Activated CD8-positive, alpha-beta memory T cell treated with anti-CD3 and anti-CD28 coated beads, Interleukin-2, amount 50 U/mL, for 48 hours (primary cell): ENCODE measurements at regions not wholly inside any gene's neighbourhood (a gene's known extent, or its start where the extent isn't known, plus 50 kb on each side); places are given as distances from the start of the nearest gene placed in this dataset.

ENCODE experiments used
- DNase-seq: peaks from one replicate; pipeline ENCODE4 v3.0.0-alpha.2; 2020

DNA sequence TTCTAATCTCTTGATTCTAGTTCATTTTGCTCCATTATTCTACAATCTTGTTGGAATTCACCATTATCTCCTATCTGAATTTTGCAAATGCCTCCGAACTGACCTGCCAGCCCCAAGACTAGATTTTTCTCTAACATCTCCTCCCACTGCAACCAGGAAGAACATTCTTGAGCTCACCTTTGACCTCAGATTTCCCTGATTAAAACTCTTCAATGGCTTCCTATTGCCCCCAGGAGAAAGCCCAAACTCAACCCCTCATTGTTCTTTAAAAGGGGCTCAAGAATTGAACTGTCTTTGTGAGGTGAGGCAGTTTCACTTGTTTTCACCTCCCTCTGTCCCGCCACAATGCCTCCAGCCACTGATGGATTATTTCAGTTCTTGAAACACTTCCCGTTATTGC, 784.6 kb upstream of the ZEB2 start:
- no peak for DNase-seq

DNA sequence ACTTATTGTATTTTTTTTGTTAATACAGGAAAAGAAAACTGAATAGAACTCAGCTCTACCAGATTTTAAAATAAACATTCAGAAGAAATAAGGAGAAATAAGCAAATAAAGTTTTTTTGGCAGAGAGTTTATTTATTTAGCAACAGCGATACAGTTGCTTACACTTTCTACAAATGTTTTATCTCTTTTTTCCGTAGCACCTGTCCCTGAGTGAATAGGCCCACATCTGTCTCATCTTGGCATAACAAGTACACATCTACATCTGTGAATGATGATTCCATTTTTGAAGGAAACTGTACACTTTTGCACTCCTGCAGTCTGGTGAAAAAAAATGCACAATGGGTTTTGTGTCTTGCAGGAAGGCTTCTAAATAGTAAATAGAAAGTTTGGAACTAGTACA, 783.6 kb upstream of the ZEB2 start:
- DNase-seq, result no peak

DNA sequence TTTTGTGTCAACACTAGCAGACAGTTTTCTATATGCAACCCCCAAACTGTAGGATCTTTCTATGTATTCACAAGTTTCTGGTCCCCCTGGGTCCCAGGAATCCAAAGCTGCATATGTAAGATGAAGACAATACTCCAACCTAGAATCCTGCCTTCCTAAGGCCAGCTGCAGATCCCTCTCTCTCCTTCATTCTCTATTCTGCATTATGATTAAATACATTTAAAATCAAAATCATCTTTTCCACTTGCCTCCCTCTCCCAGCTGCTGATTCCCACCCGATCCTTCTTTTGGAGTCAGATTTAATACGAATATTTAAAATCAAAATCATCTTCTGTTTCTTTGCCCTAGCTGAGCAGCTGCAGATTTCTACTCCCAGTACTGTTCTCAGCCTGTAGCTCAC, 783.0 kb upstream of the ZEB2 start:
- no peak for DNase-seq

DNA sequence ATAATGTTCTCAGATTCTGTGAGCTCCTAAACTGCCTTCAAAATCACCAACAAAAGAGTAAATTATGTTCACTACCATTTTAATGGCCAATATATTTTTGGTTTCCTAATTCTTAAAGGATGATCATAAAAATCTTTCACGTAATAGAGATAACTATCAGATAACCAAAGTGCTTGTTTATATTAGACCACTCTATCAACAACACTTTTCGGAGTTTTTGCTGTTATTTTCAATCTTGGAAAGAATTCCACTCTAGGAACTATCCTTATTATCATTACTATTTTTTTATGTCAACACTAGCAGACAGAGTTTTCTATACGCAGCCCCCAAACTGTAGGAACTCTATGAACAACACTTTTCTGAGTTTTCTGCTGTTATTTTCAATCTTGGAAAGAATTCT, 782.5 kb upstream of the ZEB2 start:
- no peak for DNase-seq

DNA sequence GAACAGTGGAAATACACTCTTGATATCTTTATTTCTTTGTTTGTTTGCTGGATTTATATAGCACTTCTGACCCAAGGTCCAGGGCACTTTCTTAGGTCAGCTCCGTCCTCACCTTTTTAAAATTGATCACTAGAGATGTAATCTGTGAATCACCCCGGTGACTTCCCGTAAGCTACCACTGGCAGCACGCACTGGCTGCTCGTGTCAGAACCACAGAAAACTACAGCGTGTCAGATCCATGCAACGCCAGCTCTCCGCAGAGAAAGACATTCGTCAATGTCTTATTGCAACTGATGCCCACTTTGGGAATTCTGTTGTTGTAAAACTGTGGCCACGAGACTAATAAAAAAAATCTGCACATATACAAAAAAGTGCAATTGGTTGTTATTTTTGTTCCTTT, 779.4 kb upstream of the ZEB2 start:
- no peak for DNase-seq

DNA sequence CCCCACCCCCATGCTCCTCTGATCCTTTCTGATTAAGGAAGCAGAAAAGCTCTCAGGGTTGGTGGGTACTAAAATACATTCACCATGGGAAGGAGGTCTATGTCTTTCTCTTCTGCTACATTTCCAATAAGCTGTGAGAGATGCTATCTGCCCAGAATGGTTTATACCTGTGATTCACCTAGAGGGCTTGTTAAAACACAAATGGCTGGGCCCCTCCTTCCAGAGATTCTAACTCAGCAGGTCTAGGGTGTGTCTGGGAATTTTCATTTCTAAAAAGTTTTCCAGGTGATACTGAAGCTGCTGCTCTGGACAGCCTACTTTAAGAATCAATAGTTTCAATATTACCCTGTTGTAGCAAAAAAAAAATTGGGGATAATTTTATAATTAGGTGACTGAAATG, 772.2 kb upstream of the ZEB2 start:
- DNase-seq, result no peak

DNA sequence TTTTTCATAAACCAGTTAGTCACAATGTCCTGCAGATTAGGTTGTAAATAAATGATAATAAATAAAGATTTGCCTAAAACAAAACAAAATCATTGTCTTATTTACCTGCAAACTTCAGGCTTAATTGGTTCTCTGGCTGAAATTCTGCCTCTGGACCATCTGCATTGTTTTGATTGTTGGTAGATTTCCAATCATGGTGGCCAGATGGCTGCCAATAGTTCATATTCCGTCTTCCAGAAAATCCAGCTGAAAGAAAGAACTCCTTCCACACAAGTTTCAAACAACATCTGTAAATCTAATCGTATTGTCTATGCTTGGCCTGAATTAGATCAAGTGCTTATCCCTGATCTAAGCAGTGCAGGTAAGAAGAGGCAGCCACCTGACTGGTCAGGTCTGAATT, 771.1 kb upstream of the ZEB2 start:
- DNase-seq, result no peak

DNA sequence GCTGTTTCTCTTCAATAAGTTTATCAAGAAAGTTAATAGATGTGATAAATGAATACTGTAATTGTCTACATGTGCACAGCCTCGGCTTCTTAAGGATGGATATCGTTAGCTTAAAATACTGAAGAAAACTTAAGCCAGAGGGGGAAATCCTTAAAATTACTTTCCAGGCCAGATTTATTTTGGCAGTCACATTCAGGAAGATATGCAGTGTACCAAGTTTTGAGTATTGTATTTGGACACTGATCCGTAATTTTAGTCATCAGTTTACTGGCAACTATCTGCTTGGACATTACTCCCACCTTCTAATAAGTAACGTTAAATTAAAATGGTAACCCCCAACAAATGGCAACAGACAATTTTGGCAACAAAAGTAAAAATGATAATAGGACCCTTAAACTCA, 770.0 kb upstream of the ZEB2 start:
- no peak for DNase-seq

DNA sequence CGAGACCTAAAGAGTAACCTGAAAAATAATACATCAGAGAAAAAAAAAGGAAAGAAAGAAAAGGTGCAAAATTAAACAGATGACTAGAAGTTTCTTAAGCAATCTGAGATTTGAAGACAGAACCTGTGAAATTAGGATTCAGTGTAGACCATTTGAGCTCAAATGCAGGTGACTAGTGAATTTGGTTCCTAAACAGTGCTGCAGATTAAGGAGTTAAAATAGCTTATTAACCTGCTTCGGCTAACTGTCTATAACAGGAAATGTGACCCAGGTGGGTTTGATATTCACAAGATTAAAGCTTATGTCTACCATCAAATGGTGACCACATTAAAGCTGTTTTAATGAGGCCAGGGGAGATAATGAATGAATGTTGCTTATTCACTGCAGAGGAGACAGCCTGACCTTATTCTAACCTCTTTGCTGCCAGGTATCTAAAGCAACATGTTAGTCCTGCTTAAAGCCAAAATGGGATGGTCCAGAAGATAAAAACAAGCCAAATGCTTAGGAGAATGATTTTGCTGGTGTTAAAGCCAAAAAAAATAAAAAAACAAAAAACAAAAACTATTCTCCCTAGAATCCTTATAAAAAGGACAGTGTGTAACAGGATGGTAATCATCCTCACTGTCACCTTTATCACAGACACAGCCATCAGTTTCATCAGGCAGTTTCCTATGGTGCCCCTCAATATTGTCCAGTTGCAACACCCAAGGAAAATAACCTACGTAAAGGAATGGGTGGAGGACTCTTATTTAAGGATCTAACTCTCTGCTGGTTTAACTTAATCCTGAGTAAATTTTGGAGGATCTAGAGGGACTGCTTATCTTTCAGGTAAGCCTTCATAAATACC, 769.0 kb upstream of the ZEB2 start:
- no peak for DNase-seq

DNA sequence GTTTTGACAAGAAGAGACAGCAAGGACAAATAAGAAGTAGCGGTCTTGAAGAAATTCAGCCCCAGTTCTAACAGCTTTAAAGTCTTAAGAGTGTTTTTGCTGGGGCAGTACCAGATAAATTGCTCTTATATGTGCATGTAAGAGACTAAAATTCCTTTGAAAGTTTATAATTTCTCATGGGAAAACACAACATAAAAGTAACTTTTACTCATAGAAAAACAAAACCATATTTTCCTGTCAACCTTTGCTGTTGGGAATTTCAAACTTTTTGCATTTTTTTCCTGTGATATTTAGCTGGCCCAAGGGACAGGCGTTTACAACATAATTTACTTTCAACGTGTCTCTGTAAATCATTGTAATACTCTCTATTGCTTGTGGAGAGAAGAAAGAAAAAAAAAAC, 767.8 kb upstream of the ZEB2 start:
- DNase-seq, result no peak

DNA sequence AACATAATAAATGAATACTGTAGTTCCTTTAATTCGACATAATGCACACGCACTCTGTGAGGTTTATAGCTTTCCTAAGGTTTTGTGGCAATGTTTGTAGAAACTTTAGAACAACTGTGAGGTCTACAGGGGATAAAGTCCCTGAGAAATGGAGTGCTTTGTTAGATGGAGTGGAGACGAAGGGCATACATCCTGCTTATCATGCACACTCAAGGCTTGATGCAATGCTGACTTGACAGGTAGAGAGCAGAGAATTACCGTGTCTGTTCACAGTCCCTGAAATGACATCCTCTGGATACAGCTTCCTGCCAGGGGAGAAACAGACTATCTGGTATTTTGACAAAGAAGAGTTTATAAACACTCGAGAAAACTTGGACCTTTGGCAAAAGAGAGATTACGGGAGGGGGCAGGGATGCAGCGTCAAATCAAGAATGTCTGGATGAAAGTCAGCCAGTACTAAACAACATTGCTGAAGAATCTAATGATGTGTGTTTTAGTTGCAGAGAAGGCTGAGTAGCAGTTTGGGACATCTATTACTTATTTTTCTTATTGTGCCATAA, 766.9 kb upstream of the ZEB2 start:
- no peak for DNase-seq

DNA sequence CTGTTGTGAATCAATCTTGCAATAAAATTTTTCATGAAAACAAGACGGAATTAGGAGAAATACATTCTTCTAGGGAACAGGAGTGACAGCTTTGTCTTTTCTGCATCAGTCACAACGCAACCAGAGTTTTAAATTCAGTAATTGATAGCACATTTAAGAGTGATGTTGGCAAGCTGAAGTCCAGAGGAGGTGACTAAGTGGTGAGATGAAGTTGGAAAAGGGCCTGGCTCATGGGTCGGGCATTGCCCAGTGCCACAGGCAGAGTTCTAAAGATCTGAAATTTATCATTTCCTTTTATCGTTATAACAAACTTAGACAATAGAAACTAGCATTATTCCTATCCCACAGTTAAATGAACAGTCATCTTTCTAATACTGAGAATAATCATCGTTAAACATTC, 764.6 kb upstream of the ZEB2 start:
- no peak for DNase-seq

DNA sequence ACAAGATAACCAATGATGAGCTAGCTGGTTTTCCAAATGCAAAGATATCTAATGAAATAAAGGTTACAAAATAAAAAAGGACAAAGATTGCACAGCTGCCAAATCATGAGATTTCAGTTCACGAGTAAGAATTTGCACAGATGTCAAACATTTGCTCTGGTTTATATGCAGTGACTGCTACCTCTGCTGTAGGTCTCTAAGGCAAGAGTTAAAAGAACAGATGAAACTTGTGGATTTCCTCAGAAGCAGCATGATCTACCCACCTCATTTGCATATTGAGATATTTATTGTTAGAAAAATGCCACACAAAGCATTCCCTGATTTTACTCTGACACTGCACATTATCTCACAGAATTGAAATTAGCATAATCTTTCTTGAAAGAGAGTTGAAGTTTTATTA, 763.2 kb upstream of the ZEB2 start:
- no peak for DNase-seq

DNA sequence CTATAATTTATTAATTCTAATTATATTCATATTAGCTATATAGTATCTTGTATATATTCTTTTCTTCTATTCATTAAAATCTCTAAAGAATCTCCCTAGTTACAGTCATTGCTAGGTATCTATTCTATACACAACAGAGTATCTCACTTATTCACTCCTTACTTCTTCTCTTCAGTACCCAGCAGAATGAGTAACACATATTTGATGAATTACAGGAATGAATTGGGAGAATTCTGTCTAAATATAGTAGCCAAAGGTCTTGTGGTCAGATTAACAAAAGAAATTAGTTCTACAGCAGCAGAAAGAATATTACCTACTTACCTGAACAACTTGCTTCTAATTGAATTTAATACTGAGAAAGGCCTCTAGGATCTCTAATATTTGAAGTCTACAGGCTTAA, 758.0 kb upstream of the ZEB2 start:
- DNase-seq, result no peak

DNA sequence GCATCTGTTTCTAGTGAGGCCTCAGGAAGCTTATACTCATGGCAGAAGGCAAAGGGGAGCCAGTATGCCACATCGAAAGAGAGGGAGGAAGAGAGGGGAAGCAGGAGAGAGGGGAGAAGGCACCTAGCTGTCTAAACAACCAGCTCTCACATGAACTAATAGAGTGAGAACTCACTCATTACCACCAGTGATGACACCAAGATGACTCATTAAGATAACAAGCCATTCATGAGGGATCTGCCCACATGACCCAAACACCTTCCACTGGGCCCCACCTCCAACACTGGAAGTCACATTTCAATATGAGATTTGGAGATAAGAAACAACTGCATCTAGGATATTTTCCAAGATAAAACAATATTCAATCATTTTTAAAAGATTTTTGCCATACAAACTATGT, 753.9 kb upstream of the ZEB2 start:
- no peak for DNase-seq

DNA sequence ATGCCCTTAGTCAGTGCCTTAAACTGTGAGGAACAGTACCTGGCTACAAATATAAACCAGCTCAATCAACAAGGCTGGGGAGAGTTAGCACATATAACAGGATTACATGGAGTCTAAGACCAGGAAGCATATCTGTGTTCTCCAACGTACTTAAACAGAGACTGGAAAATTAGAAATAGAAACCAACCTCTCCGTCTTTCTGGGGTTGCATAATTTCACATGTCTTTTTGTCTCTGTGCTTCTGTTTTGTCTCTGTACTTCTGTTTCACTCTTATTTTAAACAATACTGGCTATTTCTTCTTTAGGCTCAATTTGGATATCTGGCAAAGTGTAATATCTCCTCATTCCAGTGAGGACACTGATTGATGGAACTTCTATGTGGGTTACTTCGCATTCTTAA, 749.0 kb upstream of the ZEB2 start:
- no peak for DNase-seq

DNA sequence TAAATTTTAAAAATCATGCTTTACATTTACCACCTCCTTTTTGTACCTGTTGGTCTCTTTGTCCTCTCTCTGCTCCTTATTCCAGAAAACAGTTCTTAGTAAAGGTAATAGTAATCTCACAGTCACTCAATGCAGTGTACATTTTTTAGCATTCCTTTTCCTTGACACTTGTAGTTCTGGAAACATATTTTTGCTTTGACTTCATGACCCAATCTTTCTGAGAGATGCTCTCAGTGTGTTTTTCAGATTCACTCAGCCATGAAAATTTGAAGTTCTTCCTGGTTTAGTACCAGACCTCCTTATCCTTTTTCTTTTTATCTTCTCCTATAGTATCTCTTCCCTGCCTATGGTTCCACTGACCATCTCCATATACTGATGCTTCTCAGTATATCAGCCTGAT, 747.5 kb upstream of the ZEB2 start:
- DNase-seq, result no peak

DNA sequence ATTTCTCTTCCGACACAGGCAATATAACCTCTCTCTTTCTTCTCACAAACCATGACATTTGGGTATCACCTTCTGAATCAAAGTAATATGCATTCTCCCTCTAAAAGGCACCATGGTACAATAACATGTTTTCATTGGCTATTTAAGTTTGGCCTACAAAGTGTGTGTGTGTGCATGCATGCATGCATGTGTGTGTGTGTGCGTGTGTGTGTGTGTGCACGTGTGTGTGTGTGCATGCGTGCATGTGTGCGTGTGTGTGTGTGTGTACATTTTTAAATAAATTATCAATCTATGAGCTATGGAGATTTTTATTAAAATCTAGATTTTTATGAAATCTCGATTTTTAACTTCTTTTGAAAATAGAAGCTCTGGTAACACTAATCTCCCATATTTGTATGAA, 745.3 kb upstream of the ZEB2 start:
- DNase-seq, result no peak

DNA sequence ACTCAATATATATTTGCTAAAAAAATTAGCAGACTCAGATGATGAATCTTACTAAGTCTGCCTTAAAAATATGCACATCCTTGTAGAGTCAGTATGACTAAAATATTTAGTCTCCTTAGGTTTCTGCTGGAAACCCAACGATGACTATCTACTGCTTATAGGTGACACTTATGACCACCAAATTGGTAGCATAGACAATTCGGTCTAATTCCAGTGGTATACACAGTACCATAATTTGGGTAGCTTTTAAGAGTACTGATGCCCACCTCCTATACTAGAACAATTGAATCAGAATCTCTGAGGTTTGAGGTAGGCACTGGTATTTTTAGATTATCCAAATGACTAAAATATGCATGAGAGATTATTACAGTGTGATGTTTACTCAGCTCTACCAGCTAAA, 740.8 kb upstream of the ZEB2 start:
- no peak for DNase-seq

DNA sequence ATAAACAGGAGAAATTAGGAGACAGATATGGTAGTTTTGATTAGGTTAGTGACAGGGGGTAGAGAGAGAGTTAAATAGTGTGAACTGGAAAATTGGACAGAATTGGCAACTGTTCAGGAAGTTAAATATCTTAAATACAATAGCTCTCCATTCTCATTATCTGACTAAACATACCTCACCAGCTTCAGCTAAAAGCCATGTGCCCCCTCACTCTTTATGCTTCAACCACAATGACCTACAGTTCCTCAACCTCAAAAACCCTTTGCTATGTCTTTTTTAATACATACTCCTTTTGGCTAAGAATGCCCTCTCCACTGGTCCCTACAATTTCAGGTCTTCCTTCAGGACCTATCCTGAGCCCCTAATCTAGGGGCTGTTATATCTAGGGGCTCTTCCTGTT, 740.2 kb upstream of the ZEB2 start:
- DNase-seq, result no peak

DNA sequence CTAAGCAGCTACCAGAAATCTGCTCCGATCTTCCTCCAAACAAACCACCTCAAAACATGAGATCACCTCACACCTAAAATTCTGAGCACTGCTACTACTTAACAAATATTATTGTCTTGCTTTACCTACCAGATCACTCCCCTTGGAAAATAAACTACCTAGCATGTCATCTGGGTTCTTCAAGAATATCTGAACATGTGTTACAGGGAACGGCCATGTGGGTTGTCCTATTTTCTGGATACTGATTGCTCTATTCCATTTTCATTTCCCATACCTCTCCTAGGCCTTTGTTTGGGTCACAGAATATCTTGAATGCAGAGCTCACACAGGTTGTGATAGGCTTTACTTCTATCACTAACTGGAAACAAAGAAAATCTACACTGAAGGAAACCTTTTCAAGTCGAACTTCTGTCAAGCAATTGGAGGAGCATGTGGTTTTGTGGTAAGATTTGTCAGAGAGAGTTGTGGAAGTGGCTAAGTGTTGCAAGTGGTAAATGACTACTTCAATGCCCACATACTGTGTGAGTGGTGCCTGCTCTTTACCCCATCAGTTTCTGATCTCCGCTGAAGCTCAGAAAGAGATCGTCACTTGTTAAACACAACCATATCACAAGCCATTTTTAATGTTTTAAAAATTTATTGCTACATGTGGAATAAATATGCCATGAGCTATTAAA, 739.1 kb upstream of the ZEB2 start:
- no peak for DNase-seq

DNA sequence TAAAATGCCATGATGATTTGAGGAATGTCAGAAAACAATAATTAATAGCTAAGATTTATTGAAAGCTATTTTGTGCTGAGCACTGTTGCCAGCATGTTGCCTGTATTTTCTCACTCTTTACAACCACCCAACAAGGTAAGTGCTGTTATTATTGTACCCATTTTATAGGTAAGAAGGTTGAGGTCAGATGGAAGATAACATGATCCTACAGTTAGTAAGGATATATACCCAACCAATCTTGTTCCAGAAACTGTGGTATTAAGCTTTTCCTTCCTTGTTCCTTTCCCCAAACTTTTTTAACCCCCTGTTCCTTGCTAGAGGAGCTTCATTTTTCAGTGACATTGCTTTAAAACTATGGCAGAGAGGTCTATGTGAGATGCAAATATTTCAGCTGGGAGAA, 738.0 kb upstream of the ZEB2 start:
- DNase-seq, result no peak

DNA sequence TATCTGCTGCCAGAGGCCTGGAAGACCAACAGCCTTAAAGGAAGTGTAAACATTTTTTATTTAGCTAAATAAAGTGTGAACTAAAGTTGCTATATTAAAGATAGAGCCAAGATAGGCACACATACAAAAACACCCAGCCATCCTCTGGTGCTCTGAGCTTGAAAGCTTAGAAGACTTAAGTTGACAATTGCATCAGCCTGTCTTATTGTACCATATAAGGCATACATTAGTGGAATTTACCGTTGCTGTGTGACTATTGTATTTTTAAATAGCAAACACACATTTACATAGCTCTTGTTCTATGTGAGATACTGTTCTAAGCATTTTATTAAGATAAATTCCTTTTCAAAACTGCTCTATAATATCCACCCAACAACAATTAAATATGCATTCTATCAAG, 736.6 kb upstream of the ZEB2 start:
- DNase-seq, result no peak

DNA sequence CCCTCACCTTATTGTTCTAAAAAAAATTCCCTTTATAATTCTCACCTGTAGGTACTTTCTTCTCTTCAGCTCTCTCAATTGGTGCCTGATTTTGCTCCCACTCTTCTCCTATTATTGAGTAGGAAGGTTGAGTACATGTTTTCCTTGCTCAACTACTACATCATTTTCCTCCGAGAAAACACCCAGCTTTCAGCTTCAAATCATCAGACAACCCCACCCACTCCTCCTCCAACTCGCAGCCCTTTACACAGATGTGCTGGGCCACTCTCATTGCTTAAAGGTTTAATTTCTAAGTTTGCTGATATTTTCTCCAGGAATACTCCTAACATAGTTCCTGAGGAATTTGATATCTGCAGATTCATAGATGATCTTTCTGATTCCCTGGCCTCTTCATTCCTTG, 734.4 kb upstream of the ZEB2 start:
- DNase-seq, result no peak

DNA sequence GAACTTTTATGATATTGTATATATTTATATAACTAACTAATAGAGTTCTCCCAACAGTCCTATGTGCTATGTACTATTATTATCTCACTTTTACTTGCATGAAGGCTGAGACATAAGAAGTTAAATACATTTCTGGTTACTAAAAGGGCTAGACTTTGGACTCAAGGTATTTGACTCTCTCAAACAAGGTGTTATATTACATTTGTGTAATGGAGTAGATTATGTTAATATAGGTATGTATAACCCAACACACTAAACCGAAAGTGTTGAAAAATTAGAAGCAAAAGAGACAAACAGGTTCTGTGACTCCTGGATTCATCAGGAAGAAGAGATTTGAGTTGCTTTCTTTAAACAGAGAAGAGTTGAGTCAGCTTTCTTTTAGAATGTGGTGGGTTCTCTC, 733.6 kb upstream of the ZEB2 start:
- no peak for DNase-seq
